Bronchial epithelial cell (primary cell): ENCODE measurements at regions not wholly inside any gene's neighbourhood (a gene's known extent, or its start where the extent isn't known, plus 50 kb on each side); places are given as distances from the start of the nearest gene placed in this dataset.

ENCODE experiments used
- DNase-seq: peaks from one replicate; pipeline ENCODE4 v3.0.0-alpha.2; 2010; ENCODE audit warnings: low read depth
- FAIRE-seq: peaks from 2 replicates; lab custom pipeline; 2011; peaks lifted over from hg19 to GRCh38; lab: Jason Lieb, UNC
- H3K27me3 ChIP-seq: 2 replicates; pipeline ENCODE4 v1.5.1; 2011; ENCODE audit warnings: low read length; ENCODE audit not compliant: control insufficient read depth, insufficient read depth
- H3K36me3 ChIP-seq: 2 replicates; pipeline ENCODE4 v1.5.1; 2011; ENCODE audit warnings: low read length; ENCODE audit not compliant: control insufficient read depth, insufficient read depth
- H3K4me3 ChIP-seq: 2 replicates; pipeline ENCODE4 v1.5.1; 2011; ENCODE audit warnings: mild to moderate bottlenecking, low read depth, low read length, control low read depth
- TF ChIP-seq, protein P1 (sequence below): IDR thresholded peaks from 2 replicates; pipeline ENCODE4 v1.5.1; 2011; ENCODE audit warnings: mild to moderate bottlenecking, moderate library complexity, low read length, control low read depth, inconsistent platforms; ENCODE audit not compliant: insufficient read depth, severe bottlenecking

DNA sequence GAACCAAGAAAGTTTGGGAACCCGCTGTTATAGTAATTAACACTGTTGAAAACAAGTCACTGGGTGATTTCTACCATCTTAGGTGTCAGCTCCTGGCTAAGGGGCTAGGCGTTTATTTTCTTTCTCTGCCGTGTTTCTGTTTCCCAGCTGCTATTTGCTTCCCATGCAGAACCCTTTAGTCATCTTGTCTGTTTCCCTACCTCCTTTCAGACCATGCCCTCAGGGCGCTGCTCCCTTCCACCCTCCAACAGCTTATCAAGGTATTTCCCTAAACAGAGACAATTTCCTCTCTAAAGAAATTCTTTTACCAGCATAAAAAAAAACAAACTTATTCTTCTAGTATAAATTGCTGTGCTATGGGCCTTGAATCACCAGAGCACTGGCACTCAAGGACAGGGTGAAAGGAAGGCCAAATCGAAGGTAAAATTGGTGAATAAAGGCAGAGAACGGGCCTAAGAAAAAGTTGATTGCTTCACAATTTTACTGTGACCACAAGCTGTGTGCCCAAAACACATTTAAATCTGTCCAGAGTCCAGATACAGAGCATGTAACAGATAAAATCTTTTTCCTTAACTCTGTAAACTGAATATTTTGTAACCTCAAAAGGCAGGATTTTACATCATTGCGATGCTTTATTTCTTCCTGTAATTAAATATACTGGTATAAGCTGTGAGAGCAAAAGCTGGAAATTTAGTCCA, 319.2 kb downstream of the ZNF621 start:
- no peak overlapping the region for H3K4me3 ChIP-seq
- no peaks in the 10 kb centered on the region for H3K27me3 ChIP-seq
- no peak for FAIRE-seq
- H3K36me3 ChIP-seq = no peaks in the 10 kb centered on the region
- TF ChIP-seq, protein P1, sequence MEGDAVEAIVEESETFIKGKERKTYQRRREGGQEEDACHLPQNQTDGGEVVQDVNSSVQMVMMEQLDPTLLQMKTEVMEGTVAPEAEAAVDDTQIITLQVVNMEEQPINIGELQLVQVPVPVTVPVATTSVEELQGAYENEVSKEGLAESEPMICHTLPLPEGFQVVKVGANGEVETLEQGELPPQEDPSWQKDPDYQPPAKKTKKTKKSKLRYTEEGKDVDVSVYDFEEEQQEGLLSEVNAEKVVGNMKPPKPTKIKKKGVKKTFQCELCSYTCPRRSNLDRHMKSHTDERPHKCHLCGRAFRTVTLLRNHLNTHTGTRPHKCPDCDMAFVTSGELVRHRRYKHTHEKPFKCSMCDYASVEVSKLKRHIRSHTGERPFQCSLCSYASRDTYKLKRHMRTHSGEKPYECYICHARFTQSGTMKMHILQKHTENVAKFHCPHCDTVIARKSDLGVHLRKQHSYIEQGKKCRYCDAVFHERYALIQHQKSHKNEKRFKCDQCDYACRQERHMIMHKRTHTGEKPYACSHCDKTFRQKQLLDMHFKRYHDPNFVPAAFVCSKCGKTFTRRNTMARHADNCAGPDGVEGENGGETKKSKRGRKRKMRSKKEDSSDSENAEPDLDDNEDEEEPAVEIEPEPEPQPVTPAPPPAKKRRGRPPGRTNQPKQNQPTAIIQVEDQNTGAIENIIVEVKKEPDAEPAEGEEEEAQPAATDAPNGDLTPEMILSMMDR = no peak
- peak; percentile 79 for DNase-seq

DNA sequence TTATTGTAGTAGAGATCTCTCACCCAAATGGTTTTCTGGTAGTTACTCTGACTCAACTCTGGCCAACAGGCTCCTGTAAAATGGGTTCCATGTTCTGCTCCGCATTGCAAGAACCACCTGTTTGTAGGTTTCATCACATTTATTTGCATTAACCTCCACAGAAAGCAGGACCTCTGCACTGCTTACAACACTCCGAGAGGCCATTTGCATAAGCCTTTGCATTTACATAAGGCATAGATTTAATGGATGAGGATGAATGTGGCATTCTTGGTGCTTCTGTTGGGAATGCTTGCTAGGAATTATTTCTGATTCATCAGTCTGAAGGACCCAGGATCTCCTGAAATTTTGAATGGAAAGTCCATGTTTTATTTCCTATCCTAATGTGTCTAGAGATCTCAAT, 320.1 kb downstream of the ZNF621 start:
- FAIRE-seq (no peak), DNase-seq (no peak)
- TF ChIP-seq, protein P1 = no peak
- Histone ChIP-seq H3K36me3 (no peaks in the 10 kb centered on the region), H3K4me3 (no peak overlapping the region), H3K27me3 (no peaks in the 10 kb centered on the region)

- no peaks in the 10 kb centered on the region for H3K27me3 ChIP-seq
- FAIRE-seq (no peak), DNase-seq (no peak)
- TF ChIP-seq, protein P1 = no peak
- H3K36me3 ChIP-seq = no peaks in the 10 kb centered on the region
- H3K4me3 ChIP-seq = no peak overlapping the region
Measured at GRCh38 chr3:40845447-40845846, 320.7 kb downstream of the ZNF621 start.

- no peaks in the 10 kb centered on the region for H3K27me3 ChIP-seq
- no peaks in the 10 kb centered on the region for H3K36me3 ChIP-seq
- TF ChIP-seq, protein P1 = no peak
- FAIRE-seq = no peak
- DNase-seq = no peak
- no peak overlapping the region for H3K4me3 ChIP-seq
Measured at GRCh38 chr3:40845916-40846315, 321.2 kb downstream of the ZNF621 start.

GRCh38 chr3:40846451-40846850, 321.7 kb downstream of the ZNF621 start:
- FAIRE-seq = peak; percentile 95
- Histone ChIP-seq H3K36me3 (no peaks in the 10 kb centered on the region), H3K27me3 (no peaks in the 10 kb centered on the region), H3K4me3 (no peak overlapping the region)
- no peak for DNase-seq
- TF ChIP-seq, protein P1 = no peak

- DNase-seq = no peak
- Histone ChIP-seq H3K36me3 (no peaks in the 10 kb centered on the region), H3K27me3 (no peaks in the 10 kb centered on the region), H3K4me3 (no peak overlapping the region)
- TF ChIP-seq, protein P1 = no peak
- no peak for FAIRE-seq
Measured at GRCh38 chr3:40847551-40847992, 322.8 kb downstream of the ZNF621 start.
